HG03095 (cell line): ENCODE measurements at regions not wholly inside any gene's neighbourhood (a gene's known extent, or its start where the extent isn't known, plus 50 kb on each side); places are given as distances from the start of the nearest gene placed in this dataset.

Experiments used
- ATAC-seq: cut with Tn5 transposase; IDR thresholded peaks from one replicate; pipeline ENCODE4 v1.9.1; 2021; ENCODE audit warnings: moderate library complexity; ENCODE audit not compliant: unreplicated experiment

- ATAC-seq: no peak
Measured at GRCh38 chr6:145241721-145242120, 493.6 kb downstream of the EPM2A start.

GRCh38 chr6:145244349-145245100 is 490.8 kb downstream of the EPM2A start:
- no peak for ATAC-seq

GRCh38 chr6:145245119-145245518 is 490.2 kb downstream of the EPM2A start:
- ATAC-seq: no peak

- no peak for ATAC-seq
Measured at GRCh38 chr6:145247692-145248419, 487.5 kb downstream of the EPM2A start.

GRCh38 chr6:145250436-145250835 is 484.9 kb downstream of the EPM2A start:
- no peak for ATAC-seq

- no peak for ATAC-seq
Measured at GRCh38 chr6:145252737-145253136, 482.6 kb downstream of the EPM2A start.

GRCh38 chr6:145254649-145255401 is 480.5 kb downstream of the EPM2A start:
- ATAC-seq: no peak

- no peak for ATAC-seq
Measured at GRCh38 chr6:145257704-145258103, 477.6 kb downstream of the EPM2A start.

GRCh38 chr6:145258122-145258521 is 477.2 kb downstream of the EPM2A start:
- no peak for ATAC-seq

- ATAC-seq: no peak
Measured at GRCh38 chr6:145260484-145261175, 474.7 kb downstream of the EPM2A start.

- no peak for ATAC-seq
Measured at GRCh38 chr6:145261758-145262157, 473.6 kb downstream of the EPM2A start.

- no peak for ATAC-seq
Measured at GRCh38 chr6:145262771-145263170, 472.5 kb downstream of the EPM2A start.

- no peak for ATAC-seq
Measured at GRCh38 chr6:145263778-145264211, 471.5 kb downstream of the EPM2A start.

GRCh38 chr6:145266432-145267075 is 468.8 kb downstream of the EPM2A start:
- no peak for ATAC-seq

GRCh38 chr6:145267076-145267867 is 468.0 kb downstream of the EPM2A start:
- no peak for ATAC-seq

GRCh38 chr6:145270464-145270863 is 464.9 kb downstream of the EPM2A start:
- no peak for ATAC-seq

GRCh38 chr6:145271040-145271439 is 464.3 kb downstream of the EPM2A start:
- ATAC-seq: no peak

GRCh38 chr6:145271577-145271976 is 463.7 kb downstream of the EPM2A start:
- ATAC-seq: no peak

- ATAC-seq: no peak
Measured at GRCh38 chr6:145272246-145272645, 463.1 kb downstream of the EPM2A start.

GRCh38 chr6:145273136-145273535 is 462.2 kb downstream of the EPM2A start:
- ATAC-seq: no peak
